HG03139 (cell line): ENCODE measurements at regions not wholly inside any gene's neighbourhood (a gene's known extent, or its start where the extent isn't known, plus 50 kb on each side); places are given as distances from the start of the nearest gene placed in this dataset.

Experiments
- ATAC-seq: cut with Tn5 transposase; IDR thresholded peaks from one replicate; pipeline ENCODE4 v1.9.1; 2021; ENCODE audit not compliant: unreplicated experiment

DNA sequence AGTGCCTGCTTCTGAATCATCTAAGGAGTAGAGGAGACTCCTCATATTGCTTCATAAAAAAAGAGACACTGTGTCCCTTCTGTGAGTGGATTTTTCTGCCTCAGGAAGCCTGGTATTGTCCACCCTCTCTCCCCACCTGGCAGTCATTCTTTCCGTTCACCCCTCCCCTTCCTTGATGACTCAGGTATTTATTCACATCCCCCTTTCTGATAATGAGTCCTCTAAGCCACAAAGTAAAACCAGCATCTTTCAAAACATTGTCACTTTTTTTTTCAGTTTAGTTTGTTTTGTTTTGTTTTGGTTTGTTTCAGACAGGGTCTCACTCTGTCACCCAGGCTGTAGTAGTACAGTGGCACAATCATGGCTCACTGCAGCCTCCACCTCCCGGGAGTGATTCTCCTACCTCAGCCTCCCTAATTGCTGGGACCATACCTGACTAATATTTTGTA is 65.2 kb upstream of the UBE2E1 start:
- peak; percentile 83 for ATAC-seq

- peak; percentile 12 for ATAC-seq
Measured at GRCh38 chr3:23741036-23741706, 64.6 kb upstream of the UBE2E1 start.

GRCh38 chr3:23743141-23743784 is 62.5 kb upstream of the UBE2E1 start:
- ATAC-seq = no peak

DNA sequence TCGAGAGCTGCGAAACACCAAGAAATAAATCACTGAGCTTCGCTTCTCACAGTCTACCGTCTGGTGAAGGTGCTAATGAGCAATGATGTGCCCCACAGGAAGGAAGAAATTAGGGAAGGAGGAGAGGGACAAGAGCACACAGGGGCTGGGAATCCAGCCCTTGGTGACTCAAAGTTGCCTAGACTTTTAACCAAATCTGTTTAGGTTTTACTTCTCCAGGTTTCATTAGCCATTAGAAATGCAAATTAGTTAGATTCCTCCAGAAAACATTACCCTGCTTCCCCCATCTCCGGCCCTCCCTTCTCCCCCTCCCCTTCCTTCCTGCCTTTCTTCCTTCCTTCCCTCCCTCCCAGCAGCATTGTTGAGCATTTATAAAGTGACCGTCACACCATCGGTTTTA is 59.3 kb upstream of the UBE2E1 start:
- no peak for ATAC-seq

DNA sequence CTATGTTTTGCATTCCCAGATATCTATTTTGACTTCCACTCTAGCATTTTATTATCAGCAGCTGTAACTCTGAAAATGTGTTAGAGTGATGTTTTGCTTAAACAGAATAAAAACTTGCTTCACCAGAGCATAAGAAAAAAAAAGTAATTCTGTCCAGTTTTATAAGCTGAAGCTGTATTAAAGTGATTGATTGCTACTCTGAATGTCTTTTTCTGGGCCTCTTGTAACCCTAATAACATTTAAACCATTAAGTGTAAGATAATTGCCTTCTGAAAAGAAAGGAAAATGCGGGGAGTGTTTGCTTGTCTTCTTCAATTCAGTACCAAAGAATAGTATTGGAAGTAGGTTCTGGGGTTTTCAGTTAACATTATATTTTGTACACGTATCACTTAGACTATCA is 57.9 kb upstream of the UBE2E1 start:
- ATAC-seq = no peak

DNA sequence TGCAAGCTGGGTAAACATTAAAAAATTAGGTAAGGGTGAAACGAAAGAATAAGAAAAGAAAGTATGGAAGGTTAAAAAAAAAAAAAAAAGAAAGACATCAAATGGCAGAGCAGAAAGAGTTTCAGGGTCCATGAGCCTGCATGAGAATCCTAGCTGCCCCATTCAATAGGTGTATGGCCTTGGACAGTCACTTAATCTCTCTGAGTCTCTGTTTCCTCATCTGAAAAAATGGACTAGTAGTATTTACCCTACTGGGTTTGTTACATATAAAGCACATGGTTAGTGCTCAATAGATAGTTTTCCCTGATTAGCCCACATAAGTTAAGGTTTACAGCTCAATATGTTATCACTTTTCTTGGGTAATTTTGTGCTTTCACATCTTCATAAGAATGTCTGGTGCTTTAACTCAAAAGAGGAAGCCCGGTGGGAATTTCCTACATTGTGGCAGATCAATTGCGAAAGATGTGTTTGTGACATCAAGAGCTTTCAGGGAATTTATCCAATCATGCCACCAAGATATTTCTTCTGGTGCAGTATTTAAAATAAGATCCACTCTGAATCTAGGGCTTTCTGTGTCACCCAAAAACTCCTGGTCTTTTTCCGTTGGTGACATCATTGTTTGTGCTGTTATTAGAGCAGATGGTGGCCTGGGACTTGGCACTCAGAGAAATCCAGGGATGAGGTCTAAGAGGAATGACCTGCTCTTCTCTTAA is 57.2 kb upstream of the UBE2E1 start:
- no peak for ATAC-seq

DNA sequence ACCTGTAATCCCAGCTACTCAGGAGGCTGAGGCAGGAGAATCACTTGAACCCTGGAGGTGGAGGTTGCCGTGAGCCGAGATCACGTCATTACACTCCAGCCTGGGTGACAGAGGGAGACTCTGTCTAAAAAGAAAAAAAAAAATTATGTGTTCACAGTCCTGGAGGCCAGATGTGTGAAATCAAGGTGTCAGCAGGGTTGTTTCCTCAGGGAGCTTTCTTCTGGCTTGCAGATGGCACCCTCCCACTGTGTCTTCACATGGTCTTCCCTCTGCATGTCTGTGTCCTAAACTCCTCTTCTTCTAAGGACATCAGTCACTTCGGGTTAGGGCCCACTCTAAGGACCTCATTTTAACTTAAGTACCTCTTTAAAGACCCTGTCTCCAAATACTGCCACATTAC is 56.1 kb upstream of the UBE2E1 start:
- ATAC-seq = no peak

DNA sequence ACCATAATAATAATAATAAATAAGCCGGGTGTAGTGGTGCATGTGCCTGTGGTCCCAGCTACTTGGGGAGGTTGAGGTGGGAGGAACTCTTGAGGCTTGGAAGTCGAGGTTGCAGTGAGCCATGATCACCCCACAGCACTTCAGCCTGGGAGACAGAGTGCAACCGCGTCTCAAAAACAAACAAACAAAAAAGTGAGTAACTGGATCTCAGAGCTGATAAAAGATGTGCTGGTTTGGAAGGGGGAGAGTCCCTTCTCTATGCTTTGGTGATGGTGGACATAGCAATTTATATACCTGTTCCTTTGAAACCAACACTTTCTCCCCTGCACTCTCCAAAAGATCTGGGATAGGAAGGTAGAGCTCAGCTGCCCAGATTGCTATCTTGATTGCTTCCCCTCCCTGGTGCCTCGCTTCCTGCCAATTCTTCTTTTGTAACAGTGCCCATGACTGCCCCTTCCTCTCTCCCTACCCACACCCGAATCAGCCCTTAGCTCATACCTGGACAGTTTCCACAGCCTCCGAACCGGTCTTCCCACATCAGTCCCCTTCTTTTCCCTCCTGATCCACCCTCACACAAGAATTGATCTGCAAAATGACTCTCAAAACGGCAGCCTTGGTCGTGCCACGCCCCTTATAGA is 55.1 kb upstream of the UBE2E1 start:
- ATAC-seq = no peak

DNA sequence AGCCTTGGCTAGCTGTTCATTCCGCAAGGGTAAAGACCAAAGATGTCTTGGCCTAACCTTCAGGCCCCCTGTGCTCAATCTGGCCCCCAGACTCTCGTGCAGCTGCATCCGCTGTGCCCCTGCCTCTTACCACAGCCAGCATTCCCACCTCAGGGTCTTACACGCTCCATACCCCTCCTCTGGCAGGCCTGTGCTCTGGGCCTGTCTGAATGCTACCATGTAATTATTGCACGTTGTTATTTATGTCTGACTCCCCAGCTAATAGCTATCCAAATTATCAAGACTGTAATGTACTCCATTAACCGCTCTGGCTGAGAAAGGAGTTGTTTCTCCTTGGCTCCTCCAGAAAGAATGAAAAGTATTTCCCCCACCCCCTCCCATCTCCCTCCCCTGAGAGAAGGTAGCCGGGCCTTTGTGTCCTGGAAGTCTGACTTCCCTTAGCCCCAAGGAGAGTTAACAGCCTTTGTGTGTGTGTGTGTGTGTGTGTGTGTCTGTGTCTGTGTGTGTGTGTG is 54.5 kb upstream of the UBE2E1 start:
- ATAC-seq = no peak

DNA sequence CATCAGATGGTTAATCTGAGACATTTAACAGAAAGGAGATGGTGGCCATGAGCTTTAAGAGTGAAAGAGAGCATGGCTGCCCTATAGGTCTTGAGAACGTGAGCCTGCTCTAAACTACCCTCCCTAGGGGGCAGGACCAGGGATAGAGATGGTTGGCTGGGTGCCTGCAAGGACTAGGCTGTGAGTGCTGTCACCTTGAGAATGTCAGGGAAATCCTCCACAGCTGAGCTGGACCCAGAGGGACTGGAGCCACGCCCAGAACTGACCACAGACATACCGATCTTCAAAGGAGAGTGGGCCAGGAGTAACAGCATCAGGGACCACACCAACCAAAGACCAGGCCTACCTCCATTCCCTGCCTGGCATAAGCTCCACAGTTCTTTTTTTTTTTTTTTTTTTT is 53.6 kb upstream of the UBE2E1 start:
- no peak for ATAC-seq

- ATAC-seq = no peak
Measured at GRCh38 chr3:23754215-23754614, 51.5 kb upstream of the UBE2E1 start.
